ENCODE measurements at regions not wholly inside any gene's neighbourhood (a gene's known extent, or its start where the extent isn't known, plus 50 kb on each side); places are given as distances from the start of the nearest gene placed in this dataset.

- Histone ChIP-seq H3K4me3 (ENCODE audit: insufficient read depth, low read depth, low read length) (no peak overlapping the region), H2BK20ac (ENCODE audit: low read depth, low read length) (no peak overlapping the region), H4K20me1 (ENCODE audit: insufficient read depth, low read length) (no peaks in the 10 kb centered on the region), H3K56ac (ENCODE audit: extremely low read depth, insufficient read depth, low read length) (no peak overlapping the region), H4K5ac (ENCODE audit: low read depth, low read length) (no peak overlapping the region), H3K18ac (ENCODE audit: low read depth, low read length) (no peak overlapping the region), H3K36me3 (ENCODE audit: control insufficient read depth, insufficient read depth, low read length) (no peaks in the 10 kb centered on the region), H3K79me1 (ENCODE audit: low read depth in 1 of 2, low read length in 2 of 2) (no peaks in the 10 kb centered on the region), H2AK9ac (replicated peaks; ENCODE audit: low read depth, low read length, poor library complexity) (no peak overlapping the region), H3K9me3 (ENCODE audit: control insufficient read depth, insufficient read depth, low read length) (no peaks in the 10 kb centered on the region), H3K4me2 (ENCODE audit: low read depth, low read length) (no peak overlapping the region), H4K8ac (ENCODE audit: low read depth in 2 of 2, low read length in 2 of 2) (no peak overlapping the region), H2BK5ac (ENCODE audit: low read depth, low read length, poor library complexity, severe bottlenecking) (no peak overlapping the region), H3K9ac (ENCODE audit: low read depth, low read length) (no peak overlapping the region), H3K23ac (ENCODE audit: low read depth, low read length) (no peak overlapping the region), H3K4ac (ENCODE audit: low read depth, low read length) (no peak overlapping the region), H2BK15ac (ENCODE audit: low read depth, low read length) (no peak overlapping the region), H2BK120ac (ENCODE audit: low read depth, low read length) (no peak overlapping the region), H2AFZ (replicated peaks; ENCODE audit: low read length, poor library complexity) (no peak overlapping the region), H2AK5ac (ENCODE audit: low read depth, low read length) (no peak overlapping the region), H3K14ac (replicated peaks; ENCODE audit: low read depth, low read length) (no peak overlapping the region), H4K91ac (ENCODE audit: insufficient read depth, low read depth, low read length) (no peak overlapping the region), H3K27ac (ENCODE audit: insufficient read depth, low read length) (no peak overlapping the region), H3K27me3 (ENCODE audit: control insufficient read depth, insufficient read depth, low read length) (peaks cover 3% of the 10 kb centered on the region), H3K9me1 (ENCODE audit: insufficient read depth, low read length) (no peaks in the 10 kb centered on the region), H3K4me1 (ENCODE audit: control insufficient read depth, insufficient read depth, low read length) (no peaks in the 10 kb centered on the region)
- dilution Hi-C loops (cut with HindIII; ENCODE audit: low sequenced_read_pairs, unreplicated experiment) (no loop called here), in situ Hi-C loops (cut with MboI; ENCODE audit: low sequenced_read_pairs) (no loop called here), intact Hi-C loops (cut with micrococcal nuclease) (no loop called here)
- TF ChIP-seq NFE2L2 (IDR thresholded peaks at IDR 0.05; ENCODE audit: low read depth, low read length) (no peak), SMC3 (IDR thresholded peaks at IDR 0.05; ENCODE audit: low read depth, low read length) (no peak), RFX5 (IDR thresholded peaks at IDR 0.05; ENCODE audit: low read depth, low read length) (no peak), MAZ (IDR thresholded peaks at IDR 0.05; ENCODE audit: borderline replicate concordance, low read depth, low read length) (no peak), RCOR1 (IDR thresholded peaks at IDR 0.05; ENCODE audit: insufficient replicate concordance, low read length) (no peak), MXI1 (IDR thresholded peaks at IDR 0.05; ENCODE audit: borderline replicate concordance, low read depth, low read length) (no peak), RAD21 (IDR thresholded peaks at IDR 0.05; ENCODE audit: low read length) (no peak), CTCF (conservative IDR thresholded peaks at IDR 0.05; ENCODE audit: low read depth, low read length) (no peak), USF2 (IDR thresholded peaks at IDR 0.05; ENCODE audit: low read depth, low read length) (no peak), FOS (IDR thresholded peaks at IDR 0.05; ENCODE audit: low read depth, low read length) (no peak), POLR2A (IDR thresholded peaks at IDR 0.05; ENCODE audit: low read depth, low read length) (no peak), BHLHE40 (IDR thresholded peaks at IDR 0.05; ENCODE audit: low read depth, low read length) (no peak), MAFK (IDR thresholded peaks at IDR 0.05; ENCODE audit: low read depth, low read length) (no peak), CHD1 (IDR thresholded peaks at IDR 0.05; ENCODE audit: low read depth, low read length) (no peak), ELK1 (IDR thresholded peaks at IDR 0.05; ENCODE audit: borderline replicate concordance, low read depth, low read length) (no peak), CEBPB (IDR thresholded peaks at IDR 0.05; ENCODE audit: low read depth, low read length) (no peak)
- ATAC-seq (ENCODE audit: low read depth) (no peak), DNase-seq (no peak)
- no TSS peak for BruUV-seq (replicated peaks)
- ChIA-PET POLR2A (ENCODE audit: unreplicated experiment) (no interaction called here), CTCF (no interaction called here)
Measured at GRCh38 chr1:64363616-64364015, 106.3 kb upstream of the CACHD1 start.
